Activated CD4-positive, alpha-beta memory T cell treated with anti-CD3 and anti-CD28 coated beads, Interleukin-2, amount 10 ng/mL, durations not matched to agents 7 days and 5 days (primary cell): ENCODE measurements at regions not wholly inside any gene's neighbourhood (a gene's known extent, or its start where the extent isn't known, plus 50 kb on each side); places are given as distances from the start of the nearest gene placed in this dataset.

Experiments
- CTCF ChIA-PET: fragments of 350-600 bp; sonication (Branson Sonifier 250); formaldehyde crosslinking; loops from one replicate; lab custom pipeline; 2021; ENCODE audit warnings: antibody characterized with exemption, inconsistent platforms; lab: Charles Lee
- POLR2A ChIA-PET: fragments of 350-600 bp; sonication (Branson Sonifier 250); formaldehyde crosslinking; loops from one replicate; lab custom pipeline; 2021; ENCODE audit warnings: antibody characterized with exemption; lab: Charles Lee
- DNase-seq: peaks from one replicate; pipeline ENCODE4 v3.0.0-alpha.2; 2020
- H3K27ac Mint-ChIP-seq: one replicate; pipeline ENCODE4 v1.8.0; 2021; ENCODE audit warnings: mild to moderate bottlenecking, mixed read lengths
- H3K27me3 Mint-ChIP-seq: one replicate; pipeline ENCODE4 v1.8.0; 2021; ENCODE audit warnings: mixed read lengths
- H3K36me3 Mint-ChIP-seq: one replicate; pipeline ENCODE4 v1.8.0; 2021; ENCODE audit warnings: low read depth, mixed read lengths
- H3K4me1 Mint-ChIP-seq: one replicate; pipeline ENCODE4 v1.8.0; 2021; ENCODE audit warnings: mixed read lengths
- H3K4me3 Mint-ChIP-seq: one replicate; pipeline ENCODE4 v1.8.0; 2021; ENCODE audit warnings: mild to moderate bottlenecking, mixed read lengths
- H3K9me3 Mint-ChIP-seq: one replicate; pipeline ENCODE4 v1.8.0; 2021; ENCODE audit warnings: mixed read lengths

GRCh38 chr21:27743971-27744564 is 777.2 kb upstream of the ADAMTS5 start:
- Mint-ChIP-seq H3K4me1 (no peaks in the 10 kb centered on the region), H3K9me3 (peaks cover 8% of the 10 kb centered on the region), H3K4me3 (no peak overlapping the region), H3K27me3 (no peaks in the 10 kb centered on the region), H3K36me3 (no peaks in the 10 kb centered on the region), H3K27ac (no peak overlapping the region)
- CTCF ChIA-PET: no interaction called here
- POLR2A ChIA-PET: no interaction called here
- no peak for DNase-seq

GRCh38 chr21:27741736-27742135 is 774.8 kb upstream of the ADAMTS5 start:
- Mint-ChIP-seq H3K27ac (no peak overlapping the region), H3K9me3 (peaks cover 8% of the 10 kb centered on the region), H3K4me1 (no peaks in the 10 kb centered on the region), H3K4me3 (no peak overlapping the region), H3K36me3 (no peaks in the 10 kb centered on the region), H3K27me3 (no peaks in the 10 kb centered on the region)
- ChIA-PET CTCF (no interaction called here), POLR2A (no interaction called here)
- DNase-seq: no peak

- H3K9me3 Mint-ChIP-seq: peaks cover 8% of the 10 kb centered on the region
- H3K4me3 Mint-ChIP-seq: no peak overlapping the region
- CTCF ChIA-PET: no interaction called here
- H3K36me3 Mint-ChIP-seq: no peaks in the 10 kb centered on the region
- DNase-seq: no peak
- no peaks in the 10 kb centered on the region for H3K27me3 Mint-ChIP-seq
- no peak overlapping the region for H3K27ac Mint-ChIP-seq
- POLR2A ChIA-PET: no interaction called here
- H3K4me1 Mint-ChIP-seq: no peaks in the 10 kb centered on the region
These were observed 773.2 kb upstream of the ADAMTS5 start for GRCh38 chr21:27740084-27740483.

GRCh38 chr21:27739187-27739586 is 772.3 kb upstream of the ADAMTS5 start:
- DNase-seq: no peak
- Mint-ChIP-seq H3K36me3 (no peaks in the 10 kb centered on the region), H3K27me3 (no peaks in the 10 kb centered on the region), H3K4me3 (no peak overlapping the region), H3K4me1 (no peaks in the 10 kb centered on the region), H3K27ac (no peak overlapping the region), H3K9me3 (peaks cover 6% of the 10 kb centered on the region)
- CTCF ChIA-PET: no interaction called here
- POLR2A ChIA-PET: no interaction called here

GRCh38 chr21:27735699-27736098 is 768.8 kb upstream of the ADAMTS5 start:
- no peaks in the 10 kb centered on the region for H3K4me1 Mint-ChIP-seq
- H3K4me3 Mint-ChIP-seq: no peak overlapping the region
- peaks cover 2% of the 10 kb centered on the region for H3K9me3 Mint-ChIP-seq
- ChIA-PET CTCF (no interaction called here), POLR2A (no interaction called here)
- H3K27ac Mint-ChIP-seq: no peak overlapping the region
- no peaks in the 10 kb centered on the region for H3K36me3 Mint-ChIP-seq
- no peaks in the 10 kb centered on the region for H3K27me3 Mint-ChIP-seq
- DNase-seq: no peak

- Mint-ChIP-seq H3K9me3 (peaks cover 2% of the 10 kb centered on the region), H3K27me3 (no peaks in the 10 kb centered on the region), H3K4me1 (no peaks in the 10 kb centered on the region), H3K36me3 (no peaks in the 10 kb centered on the region), H3K4me3 (no peak overlapping the region), H3K27ac (no peak overlapping the region)
- ChIA-PET POLR2A (no interaction called here), CTCF (no interaction called here)
- no peak for DNase-seq
These were observed 767.3 kb upstream of the ADAMTS5 start for GRCh38 chr21:27734146-27734545.

GRCh38 chr21:27725916-27726315 is 759.0 kb upstream of the ADAMTS5 start:
- Mint-ChIP-seq H3K27ac (no peak overlapping the region), H3K27me3 (no peaks in the 10 kb centered on the region), H3K4me1 (no peaks in the 10 kb centered on the region), H3K36me3 (no peaks in the 10 kb centered on the region), H3K4me3 (no peak overlapping the region), H3K9me3 (peaks cover 4% of the 10 kb centered on the region)
- POLR2A ChIA-PET: no interaction called here
- CTCF ChIA-PET: no interaction called here
- no peak for DNase-seq

GRCh38 chr21:27722095-27722494 is 755.2 kb upstream of the ADAMTS5 start:
- Mint-ChIP-seq H3K4me1 (no peaks in the 10 kb centered on the region), H3K27me3 (no peaks in the 10 kb centered on the region), H3K4me3 (no peak overlapping the region), H3K36me3 (no peaks in the 10 kb centered on the region), H3K9me3 (peaks cover 7% of the 10 kb centered on the region), H3K27ac (no peak overlapping the region)
- ChIA-PET POLR2A (no interaction called here), CTCF (no interaction called here)
- DNase-seq: no peak

GRCh38 chr21:27721675-27722074 is 754.8 kb upstream of the ADAMTS5 start:
- ChIA-PET POLR2A (no interaction called here), CTCF (no interaction called here)
- DNase-seq: no peak
- Mint-ChIP-seq H3K36me3 (no peaks in the 10 kb centered on the region), H3K9me3 (peaks cover 7% of the 10 kb centered on the region), H3K27me3 (no peaks in the 10 kb centered on the region), H3K4me3 (no peak overlapping the region), H3K27ac (no peak overlapping the region), H3K4me1 (no peaks in the 10 kb centered on the region)

- no peak overlapping the region for H3K4me3 Mint-ChIP-seq
- H3K27ac Mint-ChIP-seq: no peak overlapping the region
- no peaks in the 10 kb centered on the region for H3K4me1 Mint-ChIP-seq
- DNase-seq: no peak
- H3K36me3 Mint-ChIP-seq: no peaks in the 10 kb centered on the region
- ChIA-PET POLR2A (no interaction called here), CTCF (no interaction called here)
- H3K27me3 Mint-ChIP-seq: no peaks in the 10 kb centered on the region
- peaks cover 5% of the 10 kb centered on the region for H3K9me3 Mint-ChIP-seq
These were observed 752.3 kb upstream of the ADAMTS5 start for GRCh38 chr21:27719226-27719625.

GRCh38 chr21:27715131-27715530 is 748.2 kb upstream of the ADAMTS5 start:
- CTCF ChIA-PET: no interaction called here
- Mint-ChIP-seq H3K4me3 (no peak overlapping the region), H3K4me1 (no peaks in the 10 kb centered on the region), H3K9me3 (peaks cover 3% of the 10 kb centered on the region), H3K36me3 (no peaks in the 10 kb centered on the region), H3K27ac (no peak overlapping the region), H3K27me3 (no peaks in the 10 kb centered on the region)
- no peak for DNase-seq
- POLR2A ChIA-PET: no interaction called here

- DNase-seq: no peak
- no peaks in the 10 kb centered on the region for H3K4me1 Mint-ChIP-seq
- ChIA-PET CTCF (no interaction called here), POLR2A (interaction anchor here (0.6 kb wide), 1 partner anchor 510 kb away, joined by 3 read pairs; no protein-coding TSS in a partner anchor)
- H3K27me3 Mint-ChIP-seq: no peaks in the 10 kb centered on the region
- H3K9me3 Mint-ChIP-seq: peaks cover 1% of the 10 kb centered on the region
- H3K4me3 Mint-ChIP-seq: no peak overlapping the region
- H3K36me3 Mint-ChIP-seq: no peaks in the 10 kb centered on the region
- H3K27ac Mint-ChIP-seq: no peak overlapping the region
These were observed 746.5 kb upstream of the ADAMTS5 start for GRCh38 chr21:27713154-27714109.

- ChIA-PET POLR2A (no interaction called here), CTCF (no interaction called here)
- H3K4me1 Mint-ChIP-seq: no peaks in the 10 kb centered on the region
- H3K9me3 Mint-ChIP-seq: no peaks in the 10 kb centered on the region
- H3K27me3 Mint-ChIP-seq: no peaks in the 10 kb centered on the region
- no peak overlapping the region for H3K27ac Mint-ChIP-seq
- no peak for DNase-seq
- no peak overlapping the region for H3K4me3 Mint-ChIP-seq
- H3K36me3 Mint-ChIP-seq: no peaks in the 10 kb centered on the region
These were observed 737.8 kb upstream of the ADAMTS5 start for GRCh38 chr21:27704567-27705166.
